HG03469 (cell line): ENCODE measurements at regions not wholly inside any gene's neighbourhood (a gene's known extent, or its start where the extent isn't known, plus 50 kb on each side); places are given as distances from the start of the nearest gene placed in this dataset.

ENCODE experiments used
- ATAC-seq: cut with Tn5 transposase; IDR thresholded peaks from one replicate; pipeline ENCODE4 v1.9.1; 2021; ENCODE audit warnings: mild to moderate bottlenecking, moderate library complexity, moderate number of reproducible peaks; ENCODE audit not compliant: unreplicated experiment

- no peak for ATAC-seq
These were observed 119.1 kb upstream of the ATXN7L3B start for GRCh38 chr12:74418573-74418972.

DNA sequence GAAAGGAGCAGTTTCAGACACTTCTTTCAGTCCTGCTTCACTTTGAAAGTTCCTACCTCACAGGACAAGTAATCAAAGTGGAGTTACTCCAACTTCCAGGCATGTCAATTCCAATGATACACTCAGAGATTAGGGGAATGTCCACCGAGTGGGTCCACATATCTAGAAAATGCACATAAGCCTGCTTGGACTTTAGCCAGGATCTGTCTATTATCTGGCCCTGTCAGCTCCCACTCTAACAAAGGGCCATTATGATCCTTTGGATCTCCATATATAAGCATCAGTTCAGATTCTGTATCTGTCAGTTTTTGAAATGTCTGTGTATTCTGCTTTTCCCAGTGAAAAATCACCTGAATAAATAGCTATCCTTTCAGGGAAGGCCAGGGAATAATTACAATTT lies 112.9 kb upstream of the ATXN7L3B start:
- no peak for ATAC-seq

- no peak for ATAC-seq
These were observed 111.5 kb upstream of the ATXN7L3B start for GRCh38 chr12:74426091-74426490.

GRCh38 chr12:74429535-74429934 lies 108.1 kb upstream of the ATXN7L3B start:
- no peak for ATAC-seq

- ATAC-seq: no peak
These were observed 105.8 kb upstream of the ATXN7L3B start for GRCh38 chr12:74431801-74432200.

DNA sequence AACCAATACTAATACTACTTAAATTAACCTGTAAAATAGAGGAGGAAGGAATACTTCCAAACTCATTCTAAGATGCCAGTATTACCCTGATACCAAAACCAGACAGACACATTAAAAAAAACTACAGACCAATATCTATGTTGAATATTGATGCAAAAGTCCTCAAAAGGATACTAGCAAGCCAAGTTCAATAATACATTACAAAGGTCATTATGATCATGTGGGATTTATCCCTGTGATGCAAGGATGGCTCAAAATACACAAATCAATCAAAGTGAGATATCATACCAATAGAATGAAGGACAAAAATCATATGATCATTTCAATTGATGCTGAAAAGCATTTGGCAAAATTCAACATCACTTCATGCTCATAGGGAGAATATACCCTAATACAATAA lies 97.2 kb upstream of the ATXN7L3B start:
- ATAC-seq: no peak

DNA sequence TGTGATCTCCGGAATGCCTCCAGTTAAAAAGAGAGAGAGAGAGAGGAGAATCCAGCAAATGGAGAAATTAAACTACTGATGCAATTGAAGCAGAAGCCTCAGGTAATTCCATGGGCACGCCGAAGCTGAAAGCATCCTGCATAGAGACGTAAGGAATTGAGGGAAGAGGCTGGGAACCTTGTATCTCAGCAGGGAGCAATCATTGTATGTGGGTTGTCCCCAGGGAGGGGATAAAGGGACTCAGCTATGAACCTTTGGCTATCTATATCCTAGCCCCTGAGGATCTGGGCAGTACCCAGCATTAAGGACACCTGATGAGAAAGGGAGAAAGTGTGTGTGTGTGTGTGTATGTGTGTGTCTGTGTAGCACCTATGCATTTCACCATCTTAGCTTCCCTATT lies 95.8 kb upstream of the ATXN7L3B start:
- no peak for ATAC-seq

GRCh38 chr12:74446466-74446865 lies 91.2 kb upstream of the ATXN7L3B start:
- ATAC-seq: no peak

DNA sequence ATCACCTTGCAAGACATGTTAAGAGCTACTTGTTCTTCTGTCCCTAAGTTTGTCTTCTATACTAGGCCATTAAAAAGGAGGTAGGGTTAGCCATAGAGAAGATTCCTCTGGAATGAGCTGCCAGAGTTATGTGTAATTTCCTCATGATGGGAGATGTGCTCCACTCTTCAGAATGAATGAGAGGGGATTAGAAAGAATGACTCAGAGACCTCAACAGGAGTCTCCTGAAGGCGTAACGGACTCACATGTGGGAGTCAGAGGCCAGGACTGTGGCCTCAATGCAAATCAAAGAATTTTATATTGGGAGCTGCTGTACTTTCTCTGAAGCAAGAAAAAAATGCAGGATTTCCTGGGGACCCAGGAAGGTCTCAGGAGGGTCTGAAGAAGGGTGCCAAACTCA lies 87.8 kb upstream of the ATXN7L3B start:
- ATAC-seq: no peak

DNA sequence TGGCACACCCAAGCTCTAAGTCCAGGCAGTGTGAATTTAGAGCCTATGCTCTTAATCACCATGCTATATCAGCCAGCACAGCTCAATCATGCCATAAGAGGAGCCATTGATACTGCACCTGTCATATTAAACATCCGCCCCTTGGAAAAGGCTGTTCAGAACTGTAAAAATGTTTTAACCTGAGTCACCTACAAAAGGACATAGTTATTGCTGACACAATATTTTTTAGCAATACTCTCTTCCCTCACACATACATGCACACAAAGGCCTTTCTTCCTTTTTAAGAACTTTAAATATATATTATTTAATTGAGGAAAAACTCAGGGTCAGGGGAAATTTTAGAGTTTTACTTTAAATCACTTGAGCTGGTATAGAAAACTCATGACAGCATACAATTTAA lies 83.5 kb upstream of the ATXN7L3B start:
- no peak for ATAC-seq

DNA sequence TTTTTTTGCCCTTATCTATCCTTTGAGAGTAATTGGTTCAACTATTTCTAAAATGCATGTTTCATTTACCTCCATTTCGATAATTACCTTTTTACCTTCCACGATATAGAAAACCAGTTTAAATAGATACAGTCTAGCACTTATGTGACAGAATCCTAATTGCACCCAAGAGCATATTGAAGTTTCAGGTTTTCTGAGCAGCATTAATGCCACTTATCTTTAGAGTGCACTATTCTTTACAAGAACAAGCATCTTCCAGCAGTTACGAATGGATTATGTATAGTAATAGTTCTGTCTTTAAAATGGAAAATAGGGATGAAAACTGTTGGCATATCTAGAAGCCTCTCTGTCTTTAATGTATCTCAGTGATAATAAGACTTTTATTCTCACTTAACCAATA lies 82.2 kb upstream of the ATXN7L3B start:
- no peak for ATAC-seq

GRCh38 chr12:74456431-74456830 lies 81.2 kb upstream of the ATXN7L3B start:
- ATAC-seq: no peak

GRCh38 chr12:74468401-74468800 lies 69.2 kb upstream of the ATXN7L3B start:
- ATAC-seq: no peak

DNA sequence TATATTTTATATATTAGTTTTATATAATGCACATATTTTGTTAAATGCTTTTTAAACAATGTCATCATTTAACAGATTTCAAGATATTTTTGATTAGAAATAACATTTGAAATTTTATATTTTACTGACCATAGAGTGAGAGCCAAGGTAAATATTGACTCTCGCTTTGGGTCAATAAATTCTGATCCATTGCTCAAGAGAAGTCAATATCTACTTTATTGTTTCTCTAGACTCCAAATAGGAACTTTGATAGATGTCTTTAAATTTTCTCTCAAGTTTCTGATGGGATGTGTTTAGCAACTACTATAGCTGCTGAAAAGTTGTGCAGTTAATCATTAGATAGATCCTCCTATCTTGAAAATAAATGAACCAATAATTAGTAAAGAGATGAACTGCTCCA lies 61.4 kb upstream of the ATXN7L3B start:
- no peak for ATAC-seq

GRCh38 chr12:74481078-74481477 lies 56.6 kb upstream of the ATXN7L3B start:
- no peak for ATAC-seq

DNA sequence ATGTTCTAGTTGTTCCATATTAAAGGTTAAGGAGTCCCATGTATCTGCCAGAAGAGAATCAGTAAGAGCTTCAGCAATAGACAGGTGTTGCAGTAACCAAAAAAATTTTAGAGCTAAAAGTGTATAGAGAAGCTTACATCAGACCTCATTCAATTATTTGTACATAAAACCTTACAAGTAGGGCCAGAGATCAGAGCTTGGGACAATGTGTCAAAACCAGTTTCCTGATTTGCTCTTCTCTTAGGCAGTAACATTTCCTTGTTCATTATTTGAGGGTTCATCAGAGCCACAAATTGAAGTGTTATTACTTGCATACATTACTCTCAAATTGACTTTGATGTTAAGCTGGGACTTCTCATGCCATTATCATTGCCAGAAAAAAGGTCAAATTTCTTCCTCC lies 55.5 kb upstream of the ATXN7L3B start:
- ATAC-seq: no peak

DNA sequence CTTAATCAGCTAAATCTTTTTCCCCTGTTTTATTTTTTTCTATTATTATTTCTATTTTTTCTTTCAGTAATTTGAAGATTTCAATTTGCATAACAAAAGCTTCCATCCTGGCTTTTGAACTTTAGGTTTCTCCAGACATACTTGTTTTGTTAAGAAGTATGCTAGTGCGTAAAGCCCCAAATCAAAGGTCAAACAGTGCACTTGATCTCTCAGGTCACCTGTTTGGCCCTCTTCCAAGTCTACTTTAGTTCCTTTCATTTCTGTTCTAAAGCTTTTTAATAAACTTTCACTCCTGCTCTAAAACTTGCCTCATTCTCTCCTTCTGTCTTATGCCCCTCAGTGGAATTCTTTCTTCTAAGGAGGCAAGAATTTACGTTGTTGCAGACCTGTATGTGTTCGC lies 54.6 kb upstream of the ATXN7L3B start:
- ATAC-seq: no peak
